SK-N-SH (cell line): ENCODE measurements at regions not wholly inside any gene's neighbourhood (a gene's known extent, or its start where the extent isn't known, plus 50 kb on each side); places are given as distances from the start of the nearest gene placed in this dataset.

Experiments
- CTCF ChIA-PET: fragments of 300-600, 350-600 bp; formaldehyde crosslinking; extraction: SDS; loops from one replicate; lab custom pipeline; 2021; lab: Yijun Ruan, JAX
- POLR2A ChIA-PET: fragments of 350-600 bp; sonication (Branson Sonifier 250); formaldehyde crosslinking; extraction: SDS; loops from one replicate; lab custom pipeline; 2020; ENCODE audit warnings: antibody characterized with exemption, inconsistent platforms; lab: Yijun Ruan, JAX
- DNase-seq: peaks from one replicate; pipeline ENCODE4 v3.0.0; 2012
- H2AFZ ChIP-seq: fragments of 200-600 bp; sonication (generic); 2 replicates; pipeline ENCODE4 v1.8.1; 2016; ENCODE audit warnings: antibody characterized with exemption, mild to moderate bottlenecking, low read depth
- H3F3A ChIP-seq: fragments of 200-600 bp; sonication (generic); replicated peaks from 2 replicates; pipeline ENCODE3; 2016; ENCODE audit warnings: antibody characterized with exemption, mild to moderate bottlenecking; ENCODE audit not compliant: insufficient read depth
- H3K27ac ChIP-seq, 2 experiments: fragments of 200-500 bp in 1 of 2; fragments of 200-600 bp in 1 of 2; sonication (Bioruptor generic) in 1 of 2; sonication (generic), shearing (Covaris generic) in 1 of 2; 2 replicates each; pipeline versions ENCODE4 v1.5.1 to v1.6.1; 2014 to 2016; ENCODE audit warnings: low read depth in 2 of 2, inconsistent platforms in 1 of 2, low read length in 1 of 2, mild to moderate bottlenecking in 1 of 2, mixed read lengths in 1 of 2
- H3K27me3 ChIP-seq: fragments of 200-600 bp; sonication (generic), shearing (Covaris generic); 2 replicates; pipeline ENCODE4 v1.6.1; 2016; ENCODE audit warnings: mixed run types; ENCODE audit not compliant: insufficient read depth
- H3K36me3 ChIP-seq, 2 experiments: fragments of 200-500 bp in 1 of 2; fragments of 200-600 bp in 1 of 2; sonication (Bioruptor generic) in 1 of 2; sonication (generic) in 1 of 2; replicated peaks in 1 of 2; 2 replicates each; pipeline versions ENCODE3 to v1.5.1; 2014 to 2016; ENCODE audit warnings: low read length in 1 of 2, mild to moderate bottlenecking in 1 of 2; ENCODE audit not compliant: insufficient read depth in 2 of 2, control insufficient read depth in 1 of 2
- H3K4me1 ChIP-seq, 2 experiments: fragments of 200-500 bp in 1 of 2; fragments of 200-600 bp in 1 of 2; sonication (Bioruptor generic) in 1 of 2; sonication (generic), shearing (Covaris generic) in 1 of 2; 2 replicates each; pipeline versions ENCODE4 v1.5.1 to v1.6.1; 2014 to 2016; ENCODE audit warnings: low read depth in 1 of 2, low read length in 1 of 2, mixed run types in 1 of 2; ENCODE audit not compliant: insufficient read depth in 2 of 2, control insufficient read depth in 1 of 2
- H3K4me2 ChIP-seq: fragments of 200-600 bp; sonication (generic), shearing (Covaris generic); 2 replicates; pipeline ENCODE4 v1.6.1; 2017; ENCODE audit warnings: mixed run types
- H3K4me3 ChIP-seq, 2 experiments: fragments of 200-500 bp in 1 of 2; fragments of 200-600 bp in 1 of 2; sonication (Bioruptor generic) in 1 of 2; sonication (generic), shearing (Covaris generic) in 1 of 2; 2 replicates each; pipeline versions ENCODE4 v1.5.1 to v1.8.1; 2014 to 2016; ENCODE audit warnings: low read depth in 2 of 2, inconsistent platforms in 1 of 2, low read length in 1 of 2, mild to moderate bottlenecking in 1 of 2, mixed read lengths in 1 of 2, moderate library complexity in 1 of 2
- H3K79me2 ChIP-seq: fragments of 200-600 bp; sonication (generic); 2 replicates; pipeline ENCODE4 v1.8.1; 2017; ENCODE audit warnings: mild to moderate bottlenecking; ENCODE audit not compliant: insufficient read depth
- H3K9ac ChIP-seq: fragments of 200-600 bp; sonication (generic); 2 replicates; pipeline ENCODE4 v1.6.1; 2017; ENCODE audit warnings: mixed run types
- H3K9me2 ChIP-seq: fragments of 200-600 bp; sonication (generic); 2 replicates; pipeline ENCODE4 v1.6.1; 2017; ENCODE audit warnings: mixed run types
- H3K9me3 ChIP-seq: fragments of 200-600 bp; sonication (generic); 2 replicates; pipeline ENCODE4 v1.6.1; 2017; ENCODE audit warnings: mixed run types, mild to moderate bottlenecking, moderate library complexity
- H4K20me1 ChIP-seq: fragments of 200-600 bp; sonication (generic); 2 replicates; pipeline ENCODE4 v1.6.1; 2017; ENCODE audit warnings: mild to moderate bottlenecking, mixed run types; ENCODE audit not compliant: insufficient read depth
- FOXJ3 ChIP-seq: sonication (generic); formaldehyde crosslinking; IDR thresholded peaks from 2 replicates; pipeline ENCODE4 v1.5.1; 2020; ENCODE audit warnings: mild to moderate bottlenecking, missing genetic modification reagents
- MAX ChIP-seq: IDR thresholded peaks from 2 replicates; pipeline ENCODE4 v1.4.0; 2012; ENCODE audit warnings: low read depth
- NRF1 ChIP-seq: IDR thresholded peaks from 2 replicates; pipeline ENCODE4 v1.6.1; 2012; ENCODE audit warnings: low read depth, mild to moderate bottlenecking, low read length
- POLR2AphosphoS5 ChIP-seq: IDR thresholded peaks from 2 replicates; pipeline ENCODE4 v1.6.1; 2012; ENCODE audit warnings: low read depth, low read length
- RAD21 ChIP-seq: IDR thresholded peaks from 2 replicates; pipeline ENCODE4 v1.6.1; 2012; ENCODE audit warnings: mild to moderate bottlenecking, low read length
- RXRA ChIP-seq: IDR thresholded peaks from 2 replicates; pipeline ENCODE4 v1.4.0; 2012; ENCODE audit warnings: low read depth, mild to moderate bottlenecking, borderline replicate concordance
- SIN3A ChIP-seq: IDR thresholded peaks from 2 replicates; pipeline ENCODE4 v1.6.1; 2012; ENCODE audit warnings: low read depth, mild to moderate bottlenecking, low read length, moderate library complexity, borderline replicate concordance
- SMC3 ChIP-seq: IDR thresholded peaks from 2 replicates; pipeline ENCODE4 v1.6.1; 2012; ENCODE audit warnings: low read depth, low read length, improper control_type of control experiment
- TCF12 ChIP-seq: IDR thresholded peaks from 2 replicates; pipeline ENCODE4 v1.4.0; 2012
- TEAD4 ChIP-seq: IDR thresholded peaks from 2 replicates; pipeline ENCODE4 v1.4.0; 2012; ENCODE audit warnings: mild to moderate bottlenecking, borderline replicate concordance; ENCODE audit not compliant: insufficient read depth
- USF2 ChIP-seq: fragments of 150-350 bp; IDR thresholded peaks from 2 replicates; pipeline ENCODE4 v1.6.1; 2017; ENCODE audit warnings: antibody characterized with exemption, low read length, low read depth, borderline replicate concordance
- WGBS: methylation state at CpG from one replicate; pipeline ENCODE4 v1.1.6; 2017; ENCODE audit warnings: low lambda C conversion rate; 5-methylcytosine and 5-hydroxymethylcytosine counted together
- TF ChIP-seq, protein P1 (sequence below): fragments of 200-600 bp; sonication (generic); IDR thresholded peaks from 2 replicates; pipeline ENCODE4 v1.6.1; 2017; ENCODE audit warnings: antibody characterized with exemption, mild to moderate bottlenecking, moderate library complexity
- TF ChIP-seq, protein P2 (sequence below): IDR thresholded peaks from 2 replicates; pipeline ENCODE4; 2012
- TF ChIP-seq, protein P3 (sequence below): IDR thresholded peaks from 2 replicates; pipeline ENCODE4 v1.4.0; 2012; ENCODE audit warnings: low read depth, borderline replicate concordance

DNA sequence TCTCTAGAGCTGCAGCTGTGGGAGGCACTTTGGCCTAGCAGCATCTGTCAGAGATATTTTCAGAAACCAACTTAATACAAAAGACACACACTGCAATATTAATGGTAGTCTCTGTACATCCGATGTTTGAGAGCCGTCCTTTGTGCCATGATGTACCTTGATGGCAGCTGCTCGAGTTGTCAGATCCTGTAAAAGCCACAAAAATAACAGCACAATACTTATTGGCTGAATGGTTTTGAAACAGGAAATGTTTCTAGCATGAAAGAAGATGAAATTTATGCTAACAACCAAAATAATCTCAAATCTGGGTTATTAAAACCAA is 445.5 kb upstream of the TBL1XR1 start:
- no peak overlapping the region for H3K4me2 ChIP-seq
- no peaks in the 10 kb centered on the region for H3K79me2 ChIP-seq
- H3K4me3 ChIP-seq, result no peak overlapping the region
- no peaks in the 10 kb centered on the region for H3K27me3 ChIP-seq
- H3K9me3 ChIP-seq, result no peaks in the 10 kb centered on the region
- CTCF ChIA-PET, result interaction anchor here (0.6 kb wide), 1 partner anchor 86 kb away, joined by 3 read pairs; no protein-coding TSS in a partner anchor
- no peaks in the 10 kb centered on the region for H3K36me3 ChIP-seq
- H3K9me2 ChIP-seq, result no peaks in the 10 kb centered on the region
- TF ChIP-seq NRF1 (no peak), POLR2AphosphoS5 (no peak), USF2 (no peak), RXRA (no peak), MAX (no peak), TCF12 (no peak), RAD21 (no peak), SIN3A (no peak), FOXJ3 (CRISPR knock-in tag) (no peak)
- TF ChIP-seq, protein P1, sequence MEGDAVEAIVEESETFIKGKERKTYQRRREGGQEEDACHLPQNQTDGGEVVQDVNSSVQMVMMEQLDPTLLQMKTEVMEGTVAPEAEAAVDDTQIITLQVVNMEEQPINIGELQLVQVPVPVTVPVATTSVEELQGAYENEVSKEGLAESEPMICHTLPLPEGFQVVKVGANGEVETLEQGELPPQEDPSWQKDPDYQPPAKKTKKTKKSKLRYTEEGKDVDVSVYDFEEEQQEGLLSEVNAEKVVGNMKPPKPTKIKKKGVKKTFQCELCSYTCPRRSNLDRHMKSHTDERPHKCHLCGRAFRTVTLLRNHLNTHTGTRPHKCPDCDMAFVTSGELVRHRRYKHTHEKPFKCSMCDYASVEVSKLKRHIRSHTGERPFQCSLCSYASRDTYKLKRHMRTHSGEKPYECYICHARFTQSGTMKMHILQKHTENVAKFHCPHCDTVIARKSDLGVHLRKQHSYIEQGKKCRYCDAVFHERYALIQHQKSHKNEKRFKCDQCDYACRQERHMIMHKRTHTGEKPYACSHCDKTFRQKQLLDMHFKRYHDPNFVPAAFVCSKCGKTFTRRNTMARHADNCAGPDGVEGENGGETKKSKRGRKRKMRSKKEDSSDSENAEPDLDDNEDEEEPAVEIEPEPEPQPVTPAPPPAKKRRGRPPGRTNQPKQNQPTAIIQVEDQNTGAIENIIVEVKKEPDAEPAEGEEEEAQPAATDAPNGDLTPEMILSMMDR, result no peak
- TF ChIP-seq, protein P2, sequence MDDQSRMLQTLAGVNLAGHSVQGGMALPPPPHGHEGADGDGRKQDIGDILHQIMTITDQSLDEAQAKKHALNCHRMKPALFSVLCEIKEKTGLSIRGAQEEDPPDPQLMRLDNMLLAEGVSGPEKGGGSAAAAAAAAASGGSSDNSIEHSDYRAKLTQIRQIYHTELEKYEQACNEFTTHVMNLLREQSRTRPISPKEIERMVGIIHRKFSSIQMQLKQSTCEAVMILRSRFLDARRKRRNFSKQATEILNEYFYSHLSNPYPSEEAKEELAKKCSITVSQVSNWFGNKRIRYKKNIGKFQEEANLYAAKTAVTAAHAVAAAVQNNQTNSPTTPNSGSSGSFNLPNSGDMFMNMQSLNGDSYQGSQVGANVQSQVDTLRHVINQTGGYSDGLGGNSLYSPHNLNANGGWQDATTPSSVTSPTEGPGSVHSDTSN, result no peak
- TF ChIP-seq, protein P3, sequence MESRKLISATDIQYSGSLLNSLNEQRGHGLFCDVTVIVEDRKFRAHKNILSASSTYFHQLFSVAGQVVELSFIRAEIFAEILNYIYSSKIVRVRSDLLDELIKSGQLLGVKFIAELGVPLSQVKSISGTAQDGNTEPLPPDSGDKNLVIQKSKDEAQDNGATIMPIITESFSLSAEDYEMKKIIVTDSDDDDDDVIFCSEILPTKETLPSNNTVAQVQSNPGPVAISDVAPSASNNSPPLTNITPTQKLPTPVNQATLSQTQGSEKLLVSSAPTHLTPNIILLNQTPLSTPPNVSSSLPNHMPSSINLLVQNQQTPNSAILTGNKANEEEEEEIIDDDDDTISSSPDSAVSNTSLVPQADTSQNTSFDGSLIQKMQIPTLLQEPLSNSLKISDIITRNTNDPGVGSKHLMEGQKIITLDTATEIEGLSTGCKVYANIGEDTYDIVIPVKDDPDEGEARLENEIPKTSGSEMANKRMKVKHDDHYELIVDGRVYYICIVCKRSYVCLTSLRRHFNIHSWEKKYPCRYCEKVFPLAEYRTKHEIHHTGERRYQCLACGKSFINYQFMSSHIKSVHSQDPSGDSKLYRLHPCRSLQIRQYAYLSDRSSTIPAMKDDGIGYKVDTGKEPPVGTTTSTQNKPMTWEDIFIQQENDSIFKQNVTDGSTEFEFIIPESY, result no peak
- no peaks in the 10 kb centered on the region for H3F3A ChIP-seq
- no peak overlapping the region for H3K27ac ChIP-seq
- H3K9ac ChIP-seq, result no peak overlapping the region
- H2AFZ ChIP-seq, result no peak overlapping the region
- WGBS, result 96% methylated on average over 3 of the region's 3 CpGs
- no peaks in the 10 kb centered on the region for H4K20me1 ChIP-seq
- POLR2A ChIA-PET, result no interaction called here
- DNase-seq, result no peak
- peaks cover 0 to 9% of the 10 kb centered on the region in 2 experiments; a peak in 1 of 4 replicates for H3K4me1 ChIP-seq

GRCh38 chr3:177646749-177647148 is 449.5 kb upstream of the TBL1XR1 start:
- Histone ChIP-seq H3K9ac (no peak overlapping the region), H3K9me2 (no peaks in the 10 kb centered on the region), H3K36me3 (no peaks in the 10 kb centered on the region), H3K79me2 (no peaks in the 10 kb centered on the region)
- WGBS, result 79% methylated on average over 3 of the region's 3 CpGs
- TF ChIP-seq SMC3 (no peak), TEAD4 (no peak)
- TF ChIP-seq, protein P1, result no peak
- TF ChIP-seq, all 33 proteins: peak for 0
- Histone ChIP-seq H3K27me3 (no peaks in the 10 kb centered on the region), H3K9me3 (no peaks in the 10 kb centered on the region), H2AFZ (no peak overlapping the region), H3K4me2 (no peak overlapping the region), H3K4me1 (peaks cover 0 to 11% of the 10 kb centered on the region in 2 experiments; a peak in 2 of 4 replicates), H4K20me1 (no peaks in the 10 kb centered on the region), H3K27ac (no peak overlapping the region), H3F3A (no peaks in the 10 kb centered on the region), H3K4me3 (no peak overlapping the region)
- ChIA-PET POLR2A (no interaction called here), CTCF (no interaction called here)
- no peak for DNase-seq
